ENCODE measurements at regions not wholly inside any gene's neighbourhood (a gene's known extent, or its start where the extent isn't known, plus 50 kb on each side); places are given as distances from the start of the nearest gene placed in this dataset.

DNA sequence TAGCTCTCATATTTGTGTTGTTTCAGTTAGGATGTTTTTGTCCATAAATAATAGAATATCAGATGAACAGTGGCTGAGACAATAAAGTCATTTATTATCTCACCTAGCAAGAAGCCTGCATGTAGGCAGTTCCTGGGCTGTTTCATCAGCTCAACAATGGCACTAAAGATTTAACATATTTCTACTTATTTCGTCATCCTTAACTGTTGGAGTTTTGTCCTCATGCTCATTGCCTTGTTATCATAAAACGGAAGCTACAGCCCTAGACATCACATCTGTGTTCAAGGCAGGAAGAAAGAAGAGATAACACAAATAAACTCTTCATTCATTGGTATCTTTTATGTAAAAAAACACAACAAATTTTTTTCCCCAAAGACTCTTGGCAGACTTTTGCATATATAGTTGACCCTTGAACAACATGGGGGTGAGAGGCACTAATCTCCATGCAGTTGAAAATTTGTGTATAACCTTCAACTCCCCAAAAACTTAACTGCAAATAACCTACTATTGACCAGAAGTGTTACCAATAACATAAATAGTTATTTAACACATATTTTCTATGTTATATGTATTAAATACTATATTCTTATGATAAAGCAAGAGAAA lies 277.2 kb upstream of the ADRA1B start:
- DNase-seq (ENCODE audit: low read depth in 4 of 4, low spot score in 2 of 4), result no peak

DNA sequence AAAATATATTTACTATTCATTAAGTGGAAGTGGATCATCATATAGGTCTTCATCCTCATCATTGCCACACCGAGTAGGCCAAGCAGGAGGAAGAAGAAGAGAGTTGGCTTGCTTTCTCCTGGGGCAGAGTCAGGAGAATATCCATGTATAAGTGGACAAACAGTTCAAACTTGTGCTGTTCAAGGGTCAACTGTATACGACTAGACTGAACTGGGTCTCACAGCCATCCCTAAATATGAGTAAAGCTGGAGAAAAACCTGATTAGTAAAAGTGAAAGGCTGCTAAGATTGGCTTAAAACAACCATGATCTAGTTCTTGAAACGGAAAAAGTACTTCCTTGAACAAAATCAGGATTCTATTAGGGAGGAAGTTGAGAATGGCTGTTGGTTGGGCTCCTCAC lies 276.7 kb upstream of the ADRA1B start:
- no peak for DNase-seq (ENCODE audit: low read depth in 4 of 4, low spot score in 2 of 4)

DNA sequence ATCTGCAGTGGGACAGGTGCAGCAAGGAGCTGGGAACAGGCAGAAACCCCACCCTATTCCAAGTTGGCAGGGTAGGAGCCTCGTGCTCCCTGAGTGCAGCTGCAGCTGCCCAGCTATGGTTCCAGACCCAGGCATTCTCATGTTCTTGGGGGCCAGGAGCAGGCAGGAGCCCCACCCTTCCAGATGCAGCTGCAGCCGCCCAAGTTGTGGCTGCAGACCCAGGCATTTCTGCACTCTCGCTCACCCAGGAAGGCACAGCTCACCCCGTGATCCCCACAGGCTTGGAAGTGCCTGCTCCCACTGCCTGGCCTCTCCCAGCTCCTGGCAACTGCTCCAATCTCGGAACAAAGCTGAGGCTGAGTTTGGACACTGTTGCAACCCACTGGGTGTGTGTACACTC lies 275.8 kb upstream of the ADRA1B start:
- DNase-seq (ENCODE audit: low read depth in 4 of 4, low spot score in 2 of 4), result no peak

DNA sequence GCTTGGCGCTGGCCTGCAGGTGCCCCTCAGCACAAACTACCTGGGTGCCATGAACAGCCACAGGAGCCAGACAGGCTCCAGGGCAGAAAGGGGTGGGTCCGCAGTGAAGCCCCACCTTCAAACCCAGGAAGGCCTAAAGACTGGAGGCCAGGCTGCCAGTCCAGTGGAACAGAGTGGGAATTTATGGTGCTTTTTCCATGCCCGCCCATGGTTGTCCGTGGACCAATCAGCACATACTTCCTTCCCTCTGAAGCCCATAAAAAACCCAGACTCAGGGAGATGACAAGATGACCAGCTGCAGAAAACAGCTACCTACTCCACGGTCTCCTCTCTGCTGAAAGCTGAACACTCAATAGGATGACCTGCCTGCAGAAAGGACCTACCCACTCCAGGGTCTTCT lies 275.4 kb upstream of the ADRA1B start:
- DNase-seq (ENCODE audit: low read depth in 4 of 4, low spot score in 2 of 4), result no peak

DNA sequence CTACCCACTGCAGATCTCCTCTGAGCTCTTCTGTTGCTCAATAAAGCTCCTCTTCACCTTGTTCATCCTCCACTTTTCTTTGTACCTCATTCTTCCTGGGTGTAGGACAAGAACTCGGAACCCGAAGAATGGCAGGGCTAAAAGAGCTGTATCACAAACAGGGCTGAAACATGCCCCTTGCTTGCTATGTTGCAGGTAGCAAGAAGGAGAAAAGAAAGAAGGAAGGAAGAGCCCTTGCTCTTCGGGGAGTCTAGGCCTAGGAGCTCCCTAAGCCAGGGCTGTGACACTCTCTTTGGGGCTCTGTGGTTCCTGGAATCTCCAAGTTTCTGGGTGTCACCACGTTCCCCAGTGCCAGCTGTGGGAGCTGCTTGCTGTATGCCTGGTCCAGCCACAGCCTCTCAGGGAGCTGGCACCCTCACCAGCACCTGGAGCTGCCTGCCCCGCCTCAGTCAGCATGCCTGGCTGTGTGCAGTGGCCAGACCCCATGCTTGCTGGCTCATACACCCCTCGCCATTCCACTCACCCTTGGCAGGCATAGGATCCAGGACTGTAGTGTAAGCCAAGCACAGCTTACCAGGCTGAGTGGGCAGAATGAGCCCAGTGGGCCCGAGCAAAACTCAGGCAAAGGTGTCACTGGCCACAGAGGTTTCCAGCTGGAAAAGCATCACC lies 274.8 kb upstream of the ADRA1B start:
- no peak for DNase-seq (ENCODE audit: low read depth in 4 of 4, low spot score in 2 of 4)

DNA sequence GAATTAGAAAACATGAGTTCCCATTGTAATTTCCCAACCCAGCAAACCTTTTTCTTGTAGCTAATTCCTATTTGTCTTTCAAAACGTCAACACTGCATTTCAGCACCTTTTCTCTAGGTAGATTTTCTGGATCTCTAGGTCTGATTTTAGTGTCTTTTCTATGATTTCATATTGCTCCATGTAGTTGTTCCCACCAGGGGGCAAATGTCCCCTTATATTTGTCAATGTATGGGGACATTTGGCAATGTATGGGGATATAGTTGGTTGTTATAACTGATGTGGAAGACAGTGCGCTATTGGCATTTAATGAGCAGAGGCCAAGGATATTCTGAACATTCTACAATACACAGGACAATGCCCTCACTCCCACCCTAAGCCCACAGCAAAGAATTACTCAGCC lies 273.9 kb upstream of the ADRA1B start:
- no peak for DNase-seq (ENCODE audit: low read depth in 4 of 4, low spot score in 2 of 4)

DNA sequence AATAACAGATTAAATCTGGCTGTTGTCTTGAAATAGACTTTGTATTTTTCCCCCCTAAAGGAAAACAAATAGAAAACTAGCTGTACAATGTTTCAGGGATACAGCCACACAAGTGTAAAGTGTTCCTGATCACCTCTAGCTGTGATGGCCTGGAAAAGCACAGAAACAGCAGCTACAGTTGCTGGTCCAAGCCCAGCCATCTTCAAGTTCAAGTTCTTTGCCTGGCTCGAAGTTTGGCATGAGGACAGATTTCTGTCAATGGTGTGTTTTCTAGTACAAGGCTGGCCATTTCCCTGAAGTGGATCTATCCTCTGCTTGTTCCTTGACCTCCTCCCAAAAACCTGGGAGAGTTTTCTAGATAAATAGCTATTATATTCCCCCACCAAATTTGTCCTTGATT lies 272.2 kb upstream of the ADRA1B start:
- DNase-seq (ENCODE audit: low read depth in 4 of 4, low spot score in 2 of 4), result no peak

DNA sequence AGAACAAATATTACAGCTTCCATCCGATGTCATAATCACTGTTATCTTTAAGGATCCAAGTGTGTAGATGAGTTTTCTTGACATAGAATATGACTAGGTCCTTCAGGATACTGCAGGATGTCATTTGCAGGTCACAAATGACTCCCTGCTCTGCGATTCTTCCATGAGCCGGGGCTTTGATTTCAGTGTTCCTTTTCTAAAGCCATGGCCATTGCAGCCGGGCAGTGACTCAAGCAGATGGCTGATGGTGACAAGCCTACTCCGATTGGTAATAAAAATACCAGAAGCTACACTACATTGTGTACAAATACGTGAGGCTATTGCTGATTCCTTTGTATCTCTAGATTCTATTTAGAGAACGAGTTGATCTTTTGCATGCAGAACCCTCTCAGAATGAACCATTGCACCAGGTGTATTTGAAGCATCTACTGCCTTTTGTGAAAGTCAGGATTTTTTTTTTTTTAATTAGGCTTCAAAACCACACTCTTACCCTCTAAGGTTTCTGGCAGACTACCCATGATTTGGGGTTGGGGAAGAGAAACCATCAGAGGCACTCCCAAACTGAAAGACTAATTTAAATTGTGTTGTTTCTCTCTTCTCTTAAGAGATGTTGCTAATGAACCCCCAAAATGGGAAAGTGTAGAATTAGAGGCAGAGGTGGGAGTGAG lies 271.0 kb upstream of the ADRA1B start:
- DNase-seq (ENCODE audit: low read depth in 4 of 4, low spot score in 2 of 4), result no peak

DNA sequence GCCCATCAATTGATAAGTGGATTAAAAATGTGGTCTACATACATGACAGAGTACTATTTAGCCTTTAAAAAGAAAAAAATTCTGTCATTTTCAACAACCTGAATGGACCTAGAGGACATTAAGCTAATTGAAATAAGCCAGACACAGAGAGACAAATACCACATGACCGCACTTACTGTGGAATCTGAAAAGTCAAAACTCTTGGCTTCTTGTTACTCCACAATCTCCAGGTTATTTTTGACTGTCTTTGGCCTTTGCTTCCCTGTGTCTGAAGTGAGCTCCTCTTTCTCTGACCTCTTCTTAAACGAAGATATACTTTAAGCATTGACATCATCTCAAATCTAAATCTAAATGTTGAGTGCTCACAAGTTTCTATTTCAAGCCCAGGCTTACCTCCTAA lies 265.5 kb upstream of the ADRA1B start:
- DNase-seq (ENCODE audit: low read depth in 4 of 4, low spot score in 2 of 4), result no peak

DNA sequence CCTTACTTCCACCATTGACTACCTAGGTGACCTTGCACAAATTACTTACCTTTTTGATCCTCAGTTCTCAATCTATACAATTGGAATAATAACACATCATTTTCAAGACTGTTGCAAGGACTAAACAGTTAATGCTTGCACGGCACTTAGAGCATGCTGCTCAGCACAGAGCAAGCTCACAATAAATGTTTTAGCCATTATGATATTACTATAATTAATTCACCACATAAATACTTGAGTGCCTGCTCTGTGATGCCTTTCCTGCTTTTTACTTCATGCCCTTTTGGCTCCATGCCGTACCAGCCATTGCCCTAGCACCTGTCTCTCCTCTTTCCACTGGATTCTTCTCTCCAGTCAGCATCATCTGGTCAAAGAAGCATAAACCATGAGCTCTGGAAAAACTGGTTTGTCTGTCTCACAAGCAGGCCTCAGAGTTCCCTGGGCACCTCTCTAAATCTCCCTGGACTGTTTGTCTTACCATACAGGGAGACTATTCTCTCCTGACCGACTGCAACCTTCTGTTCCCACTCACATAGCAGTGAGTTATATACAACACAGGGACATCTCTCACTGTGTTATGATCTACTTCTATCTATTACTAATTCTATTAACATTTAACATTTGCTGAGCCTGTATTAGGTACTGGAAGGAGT lies 260.4 kb upstream of the ADRA1B start:
- no peak for DNase-seq (ENCODE audit: low read depth in 4 of 4, low spot score in 2 of 4)

DNA sequence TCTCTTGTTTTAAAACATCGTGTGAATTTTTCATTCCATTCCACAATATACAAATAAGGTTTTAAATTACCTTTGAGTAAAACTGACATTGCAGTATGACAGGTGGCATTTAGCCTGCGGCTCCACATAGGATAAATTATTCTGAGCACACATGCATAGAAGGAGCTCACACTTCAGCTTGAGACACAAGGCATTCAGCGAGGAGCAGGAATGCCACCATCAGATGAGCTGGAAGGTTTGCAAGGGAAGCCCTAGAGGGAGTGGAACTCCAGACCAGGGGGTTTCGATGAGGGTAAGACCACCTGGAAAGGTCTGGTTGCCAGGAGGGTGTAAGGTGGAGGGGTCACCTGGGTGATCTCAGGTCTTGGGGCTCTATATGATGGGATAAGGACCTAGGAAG lies 259.0 kb upstream of the ADRA1B start:
- DNase-seq (ENCODE audit: low read depth in 4 of 4, low spot score in 2 of 4), result no peak

DNA sequence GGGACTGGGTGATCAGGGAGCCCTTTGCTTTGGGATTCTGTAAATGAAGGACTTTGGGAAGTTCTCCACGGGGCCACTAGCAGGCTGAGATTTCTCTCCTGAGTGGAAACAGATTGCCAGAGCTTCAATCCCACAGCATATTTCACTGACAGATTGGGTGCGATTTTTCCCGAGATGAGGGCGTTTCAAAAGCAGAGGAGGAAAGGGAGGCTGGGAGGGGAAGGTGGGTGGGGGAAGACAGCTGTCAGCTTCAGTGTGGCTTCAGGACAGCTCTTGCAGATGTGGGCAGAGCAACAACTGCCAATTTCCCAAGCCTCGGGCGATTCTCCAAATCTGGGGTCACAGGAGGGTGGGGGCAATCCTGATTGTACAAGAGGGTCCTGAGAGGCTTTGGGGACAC lies 258.5 kb upstream of the ADRA1B start:
- DNase-seq (ENCODE audit: low read depth in 4 of 4, low spot score in 2 of 4), result no peak

DNA sequence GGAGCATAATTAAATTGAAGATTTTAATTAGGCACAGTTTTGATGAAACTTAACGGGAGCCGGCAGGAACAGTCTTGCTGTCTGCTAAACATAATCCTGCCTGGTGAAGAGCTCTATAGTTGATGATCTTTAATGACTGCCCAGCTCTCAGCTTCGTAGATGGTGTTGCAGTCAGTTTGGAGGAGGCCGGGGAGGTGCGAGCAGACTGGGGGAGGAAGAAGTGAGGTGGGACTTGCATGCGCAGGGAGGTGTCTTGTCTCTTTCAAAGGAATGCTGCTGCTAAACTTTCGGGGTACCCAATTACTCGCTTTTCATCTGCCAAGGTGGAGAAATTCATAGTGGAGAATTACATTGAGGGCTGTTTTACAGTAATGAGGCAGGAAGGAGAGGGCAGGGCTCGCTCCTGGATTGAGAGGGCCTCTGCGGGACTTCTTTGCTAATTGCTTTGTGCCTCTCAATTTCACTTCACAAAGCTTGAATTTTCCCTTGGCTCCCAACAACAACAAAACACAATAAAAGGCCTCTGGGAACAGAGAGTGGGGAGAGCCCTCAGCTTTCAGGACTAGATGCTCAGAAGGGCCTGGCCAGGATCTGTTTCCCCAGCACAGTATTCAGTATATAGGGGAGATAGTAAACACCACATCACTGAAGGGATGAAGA lies 257.9 kb upstream of the ADRA1B start:
- no peak for DNase-seq (ENCODE audit: low read depth in 4 of 4, low spot score in 2 of 4)

DNA sequence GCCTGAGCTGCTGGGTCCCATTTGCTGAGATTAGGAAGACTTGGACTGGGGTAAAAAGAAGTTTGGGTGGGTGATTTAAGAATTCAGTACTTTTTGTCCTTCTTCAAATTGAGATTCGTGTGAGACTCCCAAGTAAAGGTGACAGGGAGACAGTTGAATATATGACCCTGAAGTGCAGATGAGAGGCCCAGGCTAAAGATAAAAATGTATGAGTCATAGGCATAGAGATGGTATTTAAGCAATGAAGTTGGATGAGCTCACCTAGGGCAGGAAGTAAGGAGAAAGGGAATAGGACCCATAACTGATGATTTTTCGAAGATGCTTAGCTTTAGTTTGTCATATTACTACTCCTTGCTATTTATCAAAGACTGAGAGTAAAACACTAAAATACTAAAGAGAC lies 255.9 kb upstream of the ADRA1B start:
- no peak for DNase-seq (ENCODE audit: low read depth in 4 of 4, low spot score in 2 of 4)

DNA sequence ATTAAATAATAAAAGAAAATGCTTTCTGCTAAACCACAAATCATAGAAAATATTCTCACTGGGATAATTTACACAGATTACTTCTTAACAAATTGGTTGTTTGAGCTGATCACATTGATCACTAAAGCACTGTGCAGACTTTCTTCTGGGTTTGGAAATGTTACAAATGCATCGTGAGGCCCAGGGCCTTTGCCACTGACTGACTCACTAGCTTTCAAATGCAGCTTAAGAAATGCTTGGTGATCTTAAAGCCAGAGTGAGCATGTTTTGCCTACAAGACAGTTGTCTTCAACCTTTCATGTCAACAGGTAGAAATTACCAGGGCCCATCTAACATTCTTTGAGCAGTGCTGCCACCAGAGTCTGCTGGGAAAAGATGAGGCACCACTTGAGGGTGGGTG lies 252.3 kb upstream of the ADRA1B start:
- DNase-seq (ENCODE audit: low read depth in 4 of 4, low spot score in 2 of 4), result no peak

DNA sequence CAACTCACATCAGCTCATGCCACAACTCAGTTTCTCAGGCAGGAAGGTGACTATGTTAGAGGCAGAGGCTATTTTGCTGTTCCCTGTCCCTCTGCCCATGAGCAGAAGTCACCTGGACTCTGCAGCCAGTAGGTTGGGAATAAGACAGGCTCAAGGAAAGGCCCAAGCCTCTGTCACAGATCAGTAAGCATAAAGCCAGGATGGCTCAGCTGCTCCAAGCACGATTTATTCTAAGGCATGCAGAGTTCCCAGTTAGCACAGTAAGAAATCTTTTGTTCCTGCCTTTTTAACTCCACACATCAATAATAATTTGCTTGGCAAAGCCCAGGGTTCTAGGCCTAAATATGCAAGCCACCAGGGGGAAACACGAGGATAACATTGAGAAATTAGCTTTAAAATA lies 249.0 kb upstream of the ADRA1B start:
- peak in 1 of 4 donors; percentile 12 for DNase-seq (ENCODE audit: low read depth in 4 of 4, low spot score in 2 of 4)

DNA sequence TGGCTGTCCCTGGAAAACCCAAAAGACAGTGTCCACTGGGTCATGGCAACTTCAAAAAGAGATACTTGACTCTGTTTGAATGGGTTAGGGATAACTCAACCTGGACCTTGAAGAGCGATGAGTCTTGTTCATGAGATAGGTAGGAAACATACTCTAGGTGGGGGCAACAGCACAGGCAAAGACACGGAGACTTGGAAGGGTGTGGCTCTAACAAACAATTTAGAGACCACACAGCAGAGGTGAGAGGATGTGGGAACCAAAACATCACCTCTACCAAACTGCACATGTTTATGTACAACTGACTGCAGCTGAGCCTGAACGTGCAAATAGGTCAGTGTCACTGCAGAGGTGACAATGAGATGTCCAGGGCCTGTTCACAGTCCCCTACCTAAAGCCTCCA lies 247.7 kb upstream of the ADRA1B start:
- no peak for DNase-seq (ENCODE audit: low read depth in 4 of 4, low spot score in 2 of 4)

DNA sequence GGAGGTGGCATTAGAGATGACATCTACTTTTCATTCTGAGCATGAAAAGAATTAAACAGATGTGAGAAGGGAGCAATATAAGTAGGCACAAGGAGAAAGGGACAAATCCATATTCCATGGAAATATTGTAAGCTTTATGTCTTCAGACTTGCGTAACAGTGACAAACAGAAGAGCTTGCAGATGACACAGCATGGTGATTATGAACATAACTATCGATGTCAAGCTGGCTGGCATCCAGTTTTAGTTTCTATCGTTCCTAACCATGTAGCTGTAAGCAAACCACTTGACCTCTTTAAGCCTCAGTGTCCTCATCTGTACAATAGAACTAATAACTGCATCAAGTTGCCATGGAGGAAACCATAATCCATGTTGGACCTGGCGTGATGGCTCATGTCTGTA lies 246.7 kb upstream of the ADRA1B start:
- DNase-seq (ENCODE audit: low read depth in 4 of 4, low spot score in 2 of 4), result no peak

DNA sequence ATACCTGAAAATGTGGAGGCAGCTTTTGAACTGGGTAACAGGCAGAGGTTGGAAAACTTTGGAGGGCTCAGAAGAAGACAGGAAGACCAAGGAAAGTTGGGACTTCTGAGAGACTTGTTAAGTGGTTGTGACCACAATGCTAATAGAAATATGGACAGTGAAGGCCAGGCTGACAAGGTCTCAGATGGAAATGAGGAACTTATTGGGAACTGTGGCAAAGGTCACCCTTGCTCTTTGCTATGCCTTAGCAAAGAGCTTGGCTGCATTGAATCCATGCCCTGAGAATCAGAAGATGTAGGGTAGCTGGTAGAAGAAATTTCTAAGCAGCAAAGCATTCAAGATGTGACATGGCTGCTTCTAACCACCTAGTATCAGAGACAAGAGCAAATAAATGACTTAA lies 244.4 kb upstream of the ADRA1B start:
- DNase-seq (ENCODE audit: low read depth in 4 of 4, low spot score in 2 of 4), result no peak

DNA sequence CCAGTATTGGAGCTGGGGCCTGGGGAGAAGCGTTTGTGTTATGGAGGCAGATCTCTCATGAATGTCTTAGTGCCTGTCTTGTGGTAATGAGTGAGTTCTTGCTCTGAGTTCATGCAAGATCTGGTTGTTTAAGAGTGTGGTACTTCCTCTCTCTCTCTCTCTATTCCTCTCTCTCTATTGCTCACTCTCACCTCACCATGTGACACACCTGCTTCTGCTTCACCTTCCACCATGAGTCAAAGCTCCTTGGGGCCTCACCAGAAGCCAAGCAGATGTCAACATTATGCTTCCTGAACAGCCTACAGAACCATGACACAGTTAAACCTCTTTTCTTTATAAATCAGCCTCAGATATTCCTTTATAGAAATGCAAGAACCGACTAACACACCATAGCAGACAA lies 242.7 kb upstream of the ADRA1B start:
- DNase-seq (ENCODE audit: low read depth in 4 of 4, low spot score in 2 of 4), result no peak

DNA sequence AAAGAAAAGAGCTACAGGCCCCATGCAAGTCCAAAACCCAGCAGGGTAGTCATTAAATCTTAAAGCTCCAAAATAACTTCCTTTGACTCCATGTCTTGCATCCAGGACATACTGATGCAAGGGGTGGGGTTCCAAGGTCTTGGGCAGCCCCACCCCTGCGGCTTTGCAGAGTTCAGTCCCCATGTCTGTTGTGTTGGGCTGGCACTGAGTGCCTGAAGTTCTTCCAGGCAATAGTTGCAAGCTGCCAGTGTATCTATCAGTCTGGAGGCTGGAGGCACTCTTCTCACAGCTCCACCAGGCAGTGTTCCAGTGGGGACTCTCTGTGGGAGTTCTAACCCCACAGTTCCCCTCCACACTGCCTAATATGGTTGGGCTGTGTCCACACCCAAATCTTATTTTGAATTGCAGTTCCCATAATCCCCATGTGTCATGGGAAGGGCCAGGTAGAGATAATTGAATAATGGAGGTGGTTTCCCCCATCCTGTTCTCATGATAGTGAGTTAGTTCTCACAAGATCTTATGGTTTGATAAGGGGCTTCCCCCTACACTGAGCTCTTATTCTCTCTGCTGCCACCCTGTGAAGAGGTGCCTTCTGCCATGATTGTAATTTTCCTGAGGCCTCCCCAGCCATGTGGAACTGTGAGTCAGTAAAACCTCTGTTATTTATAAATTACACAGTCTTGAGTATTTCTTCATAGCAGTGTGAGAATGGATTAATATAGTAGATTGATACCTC lies 237.5 kb upstream of the ADRA1B start:
- DNase-seq (ENCODE audit: low read depth in 4 of 4, low spot score in 2 of 4), result no peak

Measured in left renal cortex interstitium (tissue), 4 donors.